ENCODE measurements at regions not wholly inside any gene's neighbourhood (a gene's known extent, or its start where the extent isn't known, plus 50 kb on each side); places are given as distances from the start of the nearest gene placed in this dataset.

- no peak for DNase-seq
Observed at GRCh38 chr7:118298771-118299170, 74.3 kb downstream of the ANKRD7 start.

GRCh38 chr7:118300177-118300576 lies 75.7 kb downstream of the ANKRD7 start:
- DNase-seq, result no peak

GRCh38 chr7:118304100-118304499 lies 79.6 kb downstream of the ANKRD7 start:
- no peak for DNase-seq

- no peak for DNase-seq
Observed at GRCh38 chr7:118305671-118306070, 81.2 kb downstream of the ANKRD7 start.

- DNase-seq, result no peak
Observed at GRCh38 chr7:118306771-118307170, 82.3 kb downstream of the ANKRD7 start.

- peak; percentile 81 for DNase-seq
Observed at GRCh38 chr7:118311121-118311836, 86.8 kb downstream of the ANKRD7 start.

GRCh38 chr7:118312051-118312450 lies 87.5 kb downstream of the ANKRD7 start:
- no peak for DNase-seq

GRCh38 chr7:118312966-118313365 lies 88.5 kb downstream of the ANKRD7 start:
- DNase-seq, result peak; percentile 46

GRCh38 chr7:118324790-118325449 lies 100.4 kb downstream of the ANKRD7 start:
- no peak for DNase-seq

GRCh38 chr7:118325450-118325808 lies 100.9 kb downstream of the ANKRD7 start:
- no peak for DNase-seq

- DNase-seq, result no peak
Observed at GRCh38 chr7:118327174-118327573, 102.7 kb downstream of the ANKRD7 start.

- DNase-seq, result no peak
Observed at GRCh38 chr7:118328505-118329211, 104.2 kb downstream of the ANKRD7 start.

- DNase-seq, result no peak
Observed at GRCh38 chr7:118330388-118330787, 105.9 kb downstream of the ANKRD7 start.

GRCh38 chr7:118346748-118347147 lies 122.2 kb downstream of the ANKRD7 start:
- no peak for DNase-seq

- DNase-seq, result no peak
Observed at GRCh38 chr7:118349604-118350003, 125.1 kb downstream of the ANKRD7 start.

GRCh38 chr7:118350260-118350659 lies 125.8 kb downstream of the ANKRD7 start:
- no peak for DNase-seq

- DNase-seq, result peak; percentile 8
Observed at GRCh38 chr7:118352867-118353453, 128.5 kb downstream of the ANKRD7 start.

- no peak for DNase-seq
Observed at GRCh38 chr7:118366363-118366762, 141.9 kb downstream of the ANKRD7 start.

- DNase-seq, result no peak
Observed at GRCh38 chr7:118368958-118369357, 144.5 kb downstream of the ANKRD7 start.

GRCh38 chr7:118369987-118370386 lies 145.5 kb downstream of the ANKRD7 start:
- DNase-seq, result no peak

- no peak for DNase-seq
Observed at GRCh38 chr7:118372530-118372929, 148.0 kb downstream of the ANKRD7 start.

GRCh38 chr7:118389629-118390028 lies 165.1 kb downstream of the ANKRD7 start:
- DNase-seq, result no peak

GRCh38 chr7:118404211-118404610 lies 179.7 kb downstream of the ANKRD7 start:
- DNase-seq, result no peak

- no peak for DNase-seq
Observed at GRCh38 chr7:118418433-118418832, 193.9 kb downstream of the ANKRD7 start.

All from suppressor macrophage treated with lipopolysaccharide for 4 hours (primary cell).